GM18858 (cell line): ENCODE measurements at regions not wholly inside any gene's neighbourhood (a gene's known extent, or its start where the extent isn't known, plus 50 kb on each side); places are given as distances from the start of the nearest gene placed in this dataset.

Source experiments
- ATAC-seq: cut with Tn5 transposase; IDR thresholded peaks from one replicate; pipeline ENCODE4 v1.9.1; 2021; ENCODE audit not compliant: unreplicated experiment

- no peak for ATAC-seq
Observed at GRCh38 chr3:43783987-43784639, 93.4 kb downstream of the ABHD5 start.

- no peak for ATAC-seq
Observed at GRCh38 chr3:43784640-43785011, 93.9 kb downstream of the ABHD5 start.

GRCh38 chr3:43785551-43785950 lies 94.8 kb downstream of the ABHD5 start:
- no peak for ATAC-seq

GRCh38 chr3:43786102-43786501 lies 95.4 kb downstream of the ABHD5 start:
- no peak for ATAC-seq

- no peak for ATAC-seq
Observed at GRCh38 chr3:43786526-43787305, 96.0 kb downstream of the ABHD5 start.

- ATAC-seq, result no peak
Observed at GRCh38 chr3:43787330-43787729, 96.6 kb downstream of the ABHD5 start.

- ATAC-seq, result no peak
Observed at GRCh38 chr3:43789028-43789427, 98.3 kb downstream of the ABHD5 start.

- no peak for ATAC-seq
Observed at GRCh38 chr3:43790060-43790459, 99.3 kb downstream of the ABHD5 start.

- ATAC-seq, result no peak
Observed at GRCh38 chr3:43790476-43790875, 99.7 kb downstream of the ABHD5 start.

- no peak for ATAC-seq
Observed at GRCh38 chr3:43791246-43791645, 100.5 kb downstream of the ABHD5 start.

GRCh38 chr3:43792904-43793303 lies 102.2 kb downstream of the ABHD5 start:
- no peak for ATAC-seq

- ATAC-seq, result no peak
Observed at GRCh38 chr3:43793648-43794372, 103.1 kb downstream of the ABHD5 start.

- no peak for ATAC-seq
Observed at GRCh38 chr3:43794776-43795175, 104.0 kb downstream of the ABHD5 start.

- no peak for ATAC-seq
Observed at GRCh38 chr3:43795491-43795890, 104.8 kb downstream of the ABHD5 start.

- ATAC-seq, result no peak
Observed at GRCh38 chr3:43796041-43796596, 105.4 kb downstream of the ABHD5 start.

GRCh38 chr3:43797794-43798193 lies 107.1 kb downstream of the ABHD5 start:
- ATAC-seq, result no peak

GRCh38 chr3:43810797-43811196 lies 120.1 kb downstream of the ABHD5 start:
- no peak for ATAC-seq

GRCh38 chr3:43814461-43814860 lies 123.7 kb downstream of the ABHD5 start:
- ATAC-seq, result no peak

GRCh38 chr3:43816372-43816771 lies 125.6 kb downstream of the ABHD5 start:
- no peak for ATAC-seq

- no peak for ATAC-seq
Observed at GRCh38 chr3:43817064-43817463, 126.3 kb downstream of the ABHD5 start.

- ATAC-seq, result no peak
Observed at GRCh38 chr3:43817825-43818224, 127.1 kb downstream of the ABHD5 start.

- no peak for ATAC-seq
Observed at GRCh38 chr3:43818229-43818628, 127.5 kb downstream of the ABHD5 start.
